Endothelial cell of umbilical vein (primary cell): ENCODE measurements at regions not wholly inside any gene's neighbourhood (a gene's known extent, or its start where the extent isn't known, plus 50 kb on each side); places are given as distances from the start of the nearest gene placed in this dataset.

ENCODE experiments used
- BruUV-seq: library from RNA; stranded (reverse); fragments of 400-500 nt; replicated peaks from 2 replicates; lab custom pipeline; 2021; lab: Mats Ljungman, UMichigan
- CTCF ChIA-PET: fragments of 300-600, 350-600 bp; sonication (Branson Sonifier 250); formaldehyde crosslinking; loops from one replicate; lab custom pipeline; 2021; ENCODE audit warnings: antibody characterized with exemption, inconsistent platforms; lab: Charles Lee
- POLR2A ChIA-PET: fragments of 300-600, 350-600 bp; sonication (Branson Sonifier 250); formaldehyde crosslinking; loops from one replicate; lab custom pipeline; 2021; ENCODE audit warnings: antibody characterized with exemption, inconsistent platforms; lab: Charles Lee
- DNase-seq: peaks from one replicate; pipeline ENCODE4 v3.0.0-alpha.2; 2011; ENCODE audit warnings: low read depth, low spot score
- FAIRE-seq: peaks from 2 replicates; lab custom pipeline; 2011; peaks lifted over from hg19 to GRCh38; lab: Jason Lieb, UNC
- H2AFZ ChIP-seq: 2 replicates; pipeline ENCODE4 v1.6.0; 2012; ENCODE audit warnings: low read depth, low read length, control low read depth, inconsistent platforms
- H3K27ac ChIP-seq: 2 replicates; pipeline ENCODE4 v1.5.1; 2011; ENCODE audit warnings: low read depth, mild to moderate bottlenecking, control low read depth, low read length, moderate library complexity; ENCODE audit not compliant: insufficient read depth
- H3K27me3 ChIP-seq, 2 experiments: 2 replicates each; pipeline versions ENCODE4 v1.6.0 to v1.6.1; 2011; ENCODE audit warnings: low read length in 2 of 2, mixed read lengths in 1 of 2; ENCODE audit not compliant: control insufficient read depth in 2 of 2, insufficient read depth in 2 of 2
- H3K36me3 ChIP-seq, 2 experiments: 2 replicates in 1 of 2; 3 replicates in 1 of 2; pipeline ENCODE4 v1.5.1; 2011; ENCODE audit warnings: low read length in 2 of 2, mild to moderate bottlenecking in 1 of 2, moderate library complexity in 1 of 2; ENCODE audit not compliant: control insufficient read depth in 2 of 2, insufficient read depth in 2 of 2; ENCODE audit errors: extremely low read depth in 1 of 2
- H3K4me1 ChIP-seq: 3 replicates; pipeline ENCODE4 v1.5.1; 2011; ENCODE audit warnings: mild to moderate bottlenecking, low read length; ENCODE audit not compliant: control insufficient read depth, insufficient read depth; ENCODE audit errors: extremely low read depth
- H3K4me2 ChIP-seq: 2 replicates; pipeline ENCODE4 v1.6.1; 2011; ENCODE audit warnings: low read length, control low read depth, mixed read lengths; ENCODE audit not compliant: insufficient read depth
- H3K4me3 ChIP-seq, 3 experiments: fragments of 200-600 bp in 1 of 3; sonication (generic), shearing (Covaris generic) in 1 of 3; replicated peaks in 1 of 3; 2 replicates each; pipeline ENCODE4 v1.5.1; 2011 to 2016; ENCODE audit warnings: control low read depth in 3 of 3, low read length in 3 of 3, mild to moderate bottlenecking in 2 of 3, inconsistent platforms in 1 of 3, low read depth in 1 of 3, moderate library complexity in 1 of 3; ENCODE audit not compliant: insufficient read depth in 1 of 3
- H3K79me2 ChIP-seq: 2 replicates; pipeline ENCODE4 v1.6.0; 2012; ENCODE audit warnings: low read length, inconsistent platforms; ENCODE audit not compliant: control insufficient read depth, insufficient read depth
- H3K9ac ChIP-seq: replicated peaks from 2 replicates; pipeline ENCODE3; 2011; ENCODE audit warnings: low read length, control low read depth; ENCODE audit not compliant: insufficient read depth; ENCODE audit errors: extremely low read depth
- H3K9me1 ChIP-seq: replicated peaks from 3 replicates; pipeline ENCODE4 v1.6.0; 2011; ENCODE audit warnings: mild to moderate bottlenecking, low read length; ENCODE audit not compliant: control insufficient read depth, insufficient read depth; ENCODE audit errors: extremely low read depth
- H3K9me3 ChIP-seq: replicated peaks from 2 replicates; pipeline ENCODE4 v1.5.1; 2012; ENCODE audit warnings: low read length, inconsistent platforms; ENCODE audit not compliant: control insufficient read depth, insufficient read depth
- H4K20me1 ChIP-seq: replicated peaks from 2 replicates; pipeline ENCODE3; 2011; ENCODE audit warnings: mild to moderate bottlenecking, low read length; ENCODE audit not compliant: control insufficient read depth, insufficient read depth; ENCODE audit errors: extremely low read depth
- EZH2 ChIP-seq: IDR thresholded peaks from 2 replicates; pipeline ENCODE4 v1.6.1; 2012; ENCODE audit warnings: borderline replicate concordance, low read depth, mild to moderate bottlenecking, moderate library complexity, low read length, inconsistent platforms; ENCODE audit not compliant: severe bottlenecking
- FOS ChIP-seq: IDR thresholded peaks from 2 replicates; pipeline ENCODE4 v1.6.1; 2011; ENCODE audit warnings: mild to moderate bottlenecking, low read length, moderate library complexity, borderline replicate concordance; ENCODE audit not compliant: insufficient read depth
- GATA2 ChIP-seq: IDR thresholded peaks from 2 replicates; pipeline ENCODE4 v1.7.0; 2011; ENCODE audit warnings: low read depth, mild to moderate bottlenecking, moderate library complexity, mixed read lengths, low read length; ENCODE audit not compliant: insufficient read length, insufficient read depth
- JUN ChIP-seq: IDR thresholded peaks from 2 replicates; pipeline ENCODE4 v1.6.1; 2011; ENCODE audit warnings: borderline replicate concordance, low read depth; ENCODE audit not compliant: insufficient read length, insufficient read depth
- MYC ChIP-seq: IDR thresholded peaks from one replicate; pipeline ENCODE4 v1.6.1; 2011; ENCODE audit warnings: mild to moderate bottlenecking, low read depth, low read length
- POLR2A ChIP-seq: IDR thresholded peaks from 2 replicates; pipeline ENCODE4 v1.6.1; 2012; ENCODE audit warnings: low read depth, mild to moderate bottlenecking, control low read depth, low read length
- POLR2AphosphoS5 ChIP-seq: IDR thresholded peaks from 2 replicates; pipeline ENCODE4 v1.6.1; 2012; ENCODE audit warnings: low read depth, mild to moderate bottlenecking, control low read depth, low read length, moderate library complexity; ENCODE audit not compliant: insufficient read depth
- dilution Hi-C: fragments of 300-500 bp; cut with MboI; formaldehyde crosslinking; loops from one replicate; pipeline ENCODE4 v1.15.0; 2019; ENCODE audit warnings: low sequenced_read_pairs; ENCODE audit not compliant: extremely low pct_ligation_motif_present
- intact Hi-C: fragments of 100-400 bp; cut with micrococcal nuclease; formaldehyde crosslinking; loops from one replicate; pipeline ENCODE4 v1.10.0; 2022
- TF ChIP-seq, protein P1 (sequence below): IDR thresholded peaks from 2 replicates; pipeline ENCODE4 v1.6.1; 2011; ENCODE audit not compliant: insufficient read depth, insufficient read length
- TF ChIP-seq, protein P2 (sequence below), 2 donors: IDR thresholded peaks; 1 replicate in 1 of 2; 2 replicates in 1 of 2; pipeline ENCODE4 v1.5.1; 2011; ENCODE audit warnings: low read length in 2 of 2, mild to moderate bottlenecking in 2 of 2, moderate library complexity in 2 of 2, control low read depth in 1 of 2, inconsistent platforms in 1 of 2, low read depth in 1 of 2; ENCODE audit not compliant: insufficient read depth in 1 of 2; ENCODE audit errors: extremely low read depth in 1 of 2

DNA sequence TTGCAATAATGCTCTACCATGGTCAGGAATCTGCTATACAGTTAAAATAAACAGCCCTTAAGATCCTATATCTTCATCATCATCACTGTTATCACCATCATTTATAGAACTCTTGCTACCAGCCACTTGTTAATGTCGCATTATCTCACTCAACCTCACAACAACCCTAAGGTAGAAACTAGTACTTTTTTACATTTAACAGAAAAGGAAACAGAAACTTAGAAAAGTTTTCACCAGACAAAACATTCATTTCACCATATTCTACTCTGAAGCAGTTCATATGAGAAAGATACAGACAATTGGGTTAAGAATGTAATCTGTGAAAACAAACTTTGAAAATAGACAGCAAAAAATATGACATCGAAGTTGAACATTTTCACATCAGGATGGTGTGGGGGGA is 262.6 kb downstream of the ATG4C start:
- Histone ChIP-seq H3K27ac (no peak overlapping the region), H3K27me3 (no peaks in the 10 kb centered on the region), H3K4me1 (no peaks in the 10 kb centered on the region), H3K9me3 (no peaks in the 10 kb centered on the region), H3K9ac (no peak overlapping the region), H3K36me3 (no peaks in the 10 kb centered on the region), H3K4me2 (no peak overlapping the region), H3K9me1 (no peaks in the 10 kb centered on the region), H4K20me1 (no peaks in the 10 kb centered on the region), H2AFZ (no peak overlapping the region), H3K79me2 (no peaks in the 10 kb centered on the region), H3K4me3 (no peak overlapping the region)
- no TSS peak for BruUV-seq
- intact Hi-C loops: no loop called here
- no peak for TF ChIP-seq MYC
- no peak for TF ChIP-seq EZH2
- TF ChIP-seq, protein P1, sequence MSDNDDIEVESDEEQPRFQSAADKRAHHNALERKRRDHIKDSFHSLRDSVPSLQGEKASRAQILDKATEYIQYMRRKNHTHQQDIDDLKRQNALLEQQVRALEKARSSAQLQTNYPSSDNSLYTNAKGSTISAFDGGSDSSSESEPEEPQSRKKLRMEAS: no peak
- TF ChIP-seq JUN: no peak
- TF ChIP-seq GATA2: no peak
- TF ChIP-seq FOS: no peak
- no peak for TF ChIP-seq POLR2A
- no peak for TF ChIP-seq POLR2AphosphoS5
- TF ChIP-seq, protein P2, sequence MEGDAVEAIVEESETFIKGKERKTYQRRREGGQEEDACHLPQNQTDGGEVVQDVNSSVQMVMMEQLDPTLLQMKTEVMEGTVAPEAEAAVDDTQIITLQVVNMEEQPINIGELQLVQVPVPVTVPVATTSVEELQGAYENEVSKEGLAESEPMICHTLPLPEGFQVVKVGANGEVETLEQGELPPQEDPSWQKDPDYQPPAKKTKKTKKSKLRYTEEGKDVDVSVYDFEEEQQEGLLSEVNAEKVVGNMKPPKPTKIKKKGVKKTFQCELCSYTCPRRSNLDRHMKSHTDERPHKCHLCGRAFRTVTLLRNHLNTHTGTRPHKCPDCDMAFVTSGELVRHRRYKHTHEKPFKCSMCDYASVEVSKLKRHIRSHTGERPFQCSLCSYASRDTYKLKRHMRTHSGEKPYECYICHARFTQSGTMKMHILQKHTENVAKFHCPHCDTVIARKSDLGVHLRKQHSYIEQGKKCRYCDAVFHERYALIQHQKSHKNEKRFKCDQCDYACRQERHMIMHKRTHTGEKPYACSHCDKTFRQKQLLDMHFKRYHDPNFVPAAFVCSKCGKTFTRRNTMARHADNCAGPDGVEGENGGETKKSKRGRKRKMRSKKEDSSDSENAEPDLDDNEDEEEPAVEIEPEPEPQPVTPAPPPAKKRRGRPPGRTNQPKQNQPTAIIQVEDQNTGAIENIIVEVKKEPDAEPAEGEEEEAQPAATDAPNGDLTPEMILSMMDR (IDR thresholded peaks at IDR 0.05; ENCODE audit: extremely low read depth in 1 of 2, insufficient read depth in 1 of 2, low read depth in 1 of 2, low read length in 2 of 2): no peak
- dilution Hi-C loops: no loop called here
- FAIRE-seq (no peak), DNase-seq (no peak)
- ChIA-PET CTCF (no interaction called here), POLR2A (no interaction called here)
